RPMI7951 (cell line): ENCODE measurements at regions not wholly inside any gene's neighbourhood (a gene's known extent, or its start where the extent isn't known, plus 50 kb on each side); places are given as distances from the start of the nearest gene placed in this dataset.

ENCODE experiments used
- DNase-seq: peaks from one replicate; pipeline ENCODE4 v3.0.0-alpha.2; 2012; ENCODE audit warnings: low read depth

DNA sequence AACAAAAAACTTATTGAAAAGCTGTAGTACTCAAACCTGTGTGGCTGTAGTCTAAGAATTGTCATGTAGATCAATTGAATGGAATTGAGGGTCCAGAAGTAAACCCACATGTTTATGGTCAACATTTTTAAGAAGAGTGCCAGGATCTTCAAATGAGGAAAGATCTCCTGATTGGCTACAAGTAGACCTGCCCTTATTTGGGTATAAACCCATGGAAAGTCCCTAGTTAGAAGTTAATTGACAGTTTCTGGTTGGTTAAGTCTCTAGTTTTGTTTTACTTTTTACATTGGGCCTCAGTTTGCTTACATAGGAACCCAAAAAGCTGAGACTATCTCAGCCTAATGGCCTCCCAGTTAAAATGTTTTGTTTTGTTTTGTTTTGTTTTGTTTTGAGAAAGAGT lies 91.9 kb upstream of the RESF1 start:
- DNase-seq: no peak

DNA sequence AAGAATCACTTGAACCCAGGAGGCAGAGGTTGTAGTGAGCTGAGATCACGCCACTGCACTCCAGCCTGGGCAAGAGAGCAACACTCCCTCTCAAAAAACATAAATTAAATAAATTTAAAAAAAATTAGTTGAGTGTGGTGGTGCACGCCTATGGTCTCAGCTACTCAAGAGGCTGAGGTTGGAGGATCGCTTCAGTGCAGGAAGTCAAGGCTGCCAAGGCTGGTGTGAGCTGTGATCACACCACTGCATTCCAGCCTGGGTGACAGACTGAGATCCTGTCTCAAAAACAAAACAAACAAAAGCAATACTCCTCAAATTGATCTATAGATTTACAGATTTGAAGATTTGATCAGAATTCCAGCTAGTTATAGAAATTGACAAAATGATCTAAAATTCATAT lies 92.7 kb upstream of the RESF1 start:
- DNase-seq: no peak

DNA sequence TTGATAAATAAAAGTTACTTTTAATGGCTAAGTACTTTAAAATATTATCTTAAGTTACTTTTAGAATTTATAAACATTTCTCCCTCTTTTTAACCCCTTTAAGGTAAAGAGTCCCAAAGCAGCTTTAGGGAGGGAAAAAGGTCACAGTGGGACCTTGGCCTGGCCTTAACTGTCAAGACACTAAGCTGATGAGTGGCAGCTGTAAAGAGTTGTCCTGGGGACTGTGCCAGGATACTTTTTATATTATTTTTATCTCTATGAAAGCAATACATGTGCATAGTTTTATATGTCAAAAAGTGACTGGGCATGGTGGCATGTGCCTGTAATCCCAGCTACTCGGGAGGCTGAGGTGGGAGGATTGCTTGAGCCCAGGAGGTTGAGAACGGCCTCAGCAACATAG lies 94.2 kb upstream of the RESF1 start:
- no peak for DNase-seq

DNA sequence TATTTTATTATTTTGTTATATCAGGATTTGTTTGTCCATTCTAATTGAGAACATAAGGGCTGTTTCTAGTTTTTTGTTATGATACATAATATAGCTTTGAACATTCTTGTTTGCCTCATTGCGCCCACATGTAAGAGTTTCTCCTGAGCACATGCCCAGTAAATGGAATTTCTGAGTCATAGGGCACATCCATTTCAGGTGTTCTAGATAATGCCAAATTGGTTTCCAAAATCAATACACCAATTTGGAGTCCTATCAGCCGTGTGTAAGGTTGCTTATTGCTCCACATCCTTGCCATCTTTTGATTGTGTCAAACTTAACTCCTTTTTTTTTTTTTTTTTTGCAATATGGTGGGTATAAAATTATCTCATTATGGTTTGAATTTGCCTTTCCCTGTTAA lies 97.9 kb upstream of the RESF1 start:
- no peak for DNase-seq

DNA sequence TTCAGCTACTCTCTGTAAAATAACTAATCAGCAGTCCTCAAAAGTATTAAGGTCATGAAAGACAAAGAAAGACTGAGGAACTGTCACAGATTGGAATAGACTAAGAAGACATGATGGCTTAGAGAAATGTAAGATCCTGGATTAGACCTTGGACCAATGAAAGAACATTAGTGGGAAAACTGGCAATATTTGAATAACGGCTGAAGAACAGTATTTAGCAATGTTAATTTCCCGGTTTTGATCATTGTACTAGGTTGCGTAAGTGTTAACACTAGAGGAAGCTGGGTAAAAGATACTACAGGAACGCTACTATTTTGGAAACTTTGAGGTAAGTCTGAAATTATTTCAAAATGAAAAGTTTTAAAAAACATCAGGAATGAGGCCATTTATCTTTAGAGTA lies 98.8 kb upstream of the RESF1 start:
- DNase-seq: no peak

DNA sequence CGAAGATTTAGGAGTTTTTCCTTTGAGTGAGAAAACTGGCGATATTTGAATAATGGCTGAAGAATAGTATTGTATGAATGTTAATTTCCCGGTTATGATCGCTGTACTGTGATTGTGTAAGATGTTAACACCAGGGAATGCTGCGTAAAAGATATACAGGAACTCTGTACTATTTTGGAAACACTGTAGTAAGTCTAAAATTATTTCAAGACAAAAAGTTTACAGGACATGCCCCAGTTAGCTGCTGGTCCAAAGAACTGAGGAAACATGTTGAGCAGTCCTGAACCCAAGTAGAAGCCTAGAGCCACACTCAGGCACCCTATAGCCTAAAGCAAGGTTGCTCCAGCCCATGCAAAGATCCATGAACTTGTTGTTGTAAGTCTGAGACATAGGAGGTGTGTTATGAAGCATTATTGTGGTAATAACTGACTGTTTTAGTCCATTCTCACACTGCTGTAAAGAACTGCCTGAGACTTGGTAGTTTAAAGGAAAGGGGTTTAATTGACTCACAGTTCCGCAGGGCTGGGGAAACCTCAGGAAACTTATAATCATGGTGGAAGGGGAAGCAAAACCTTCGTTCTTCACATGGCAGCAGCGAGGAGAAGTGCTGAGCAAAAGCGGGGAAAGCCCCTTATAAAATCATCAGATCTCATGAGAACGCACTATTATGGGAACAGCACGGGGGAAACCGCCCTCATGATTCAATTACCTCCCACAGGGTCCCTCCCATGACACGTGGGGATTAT lies 99.8 kb upstream of the RESF1 start:
- DNase-seq: no peak

DNA sequence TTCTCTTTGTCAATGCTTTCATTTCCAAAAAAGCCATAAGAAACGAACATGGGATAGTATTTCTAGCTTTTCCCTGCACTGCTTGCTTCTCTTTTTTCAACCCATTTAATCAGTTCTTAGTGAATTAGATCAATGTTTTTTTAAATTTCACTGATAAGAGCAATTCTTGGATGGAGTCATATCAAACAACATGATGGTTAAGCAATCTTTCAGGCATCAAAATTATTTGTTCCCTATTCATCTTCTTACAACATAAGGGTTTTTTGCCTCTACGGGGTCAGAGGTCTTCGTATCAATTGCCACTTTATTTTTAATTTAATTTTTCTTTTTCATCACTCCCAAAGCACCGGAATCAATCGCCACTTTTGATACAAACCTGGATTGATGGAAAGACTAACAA lies 103.8 kb upstream of the RESF1 start:
- DNase-seq: no peak

DNA sequence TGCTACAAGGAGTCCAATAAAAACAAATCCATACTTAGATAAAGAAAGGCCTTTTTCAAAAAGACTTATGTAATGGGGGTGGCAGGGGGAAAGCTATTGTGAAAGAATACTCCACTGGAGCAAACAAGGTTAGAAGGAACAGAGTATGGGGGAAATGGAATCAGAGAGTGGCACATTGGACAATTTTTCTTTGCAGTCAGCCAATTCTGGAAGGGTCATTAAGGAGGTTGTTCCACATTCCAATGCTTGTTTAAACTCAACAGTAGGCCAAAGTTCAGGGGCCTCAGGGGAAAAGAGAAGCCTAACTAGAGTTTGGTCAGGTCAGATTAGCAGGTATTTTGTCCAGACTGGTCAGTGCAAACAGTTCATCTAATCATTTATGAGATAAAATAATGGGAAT lies 105.2 kb upstream of the RESF1 start:
- DNase-seq: no peak

DNA sequence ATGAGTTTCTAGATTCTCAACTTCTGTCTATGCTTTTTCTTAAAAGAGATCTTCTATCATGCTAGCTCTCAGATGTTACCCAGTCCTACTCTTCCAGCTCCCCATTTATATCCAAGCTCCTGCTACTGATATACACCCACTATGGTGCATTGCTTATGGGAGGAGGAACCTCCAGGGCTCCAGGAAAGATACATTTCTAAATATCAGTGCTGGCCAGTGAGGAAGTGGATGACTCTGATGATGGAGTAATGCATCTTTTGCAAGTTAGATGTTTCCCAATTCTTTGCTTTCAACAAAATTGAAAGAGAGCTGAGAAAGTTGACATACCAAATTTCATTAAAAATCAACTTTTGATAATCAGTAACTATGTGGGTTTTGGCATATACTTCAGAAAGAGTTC lies 105.7 kb upstream of the RESF1 start:
- no peak for DNase-seq

DNA sequence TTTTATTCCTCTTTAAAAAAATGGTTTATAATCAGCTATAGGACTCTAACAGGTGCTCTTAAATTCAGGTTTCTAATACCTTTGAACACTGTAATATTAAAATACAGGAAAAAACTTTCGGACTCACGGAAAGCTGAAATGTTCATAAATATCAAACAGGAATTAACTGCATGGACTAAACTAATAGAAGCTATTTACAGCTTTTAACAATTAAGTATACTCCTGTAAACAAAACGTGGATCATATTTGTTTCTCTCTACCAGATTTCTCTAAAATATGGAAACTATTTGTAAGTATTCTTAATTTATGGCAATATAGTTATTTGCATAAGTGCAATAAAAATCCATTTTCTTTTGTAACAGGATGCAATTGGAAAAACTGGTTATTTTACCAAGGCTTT lies 108.9 kb upstream of the RESF1 start:
- no peak for DNase-seq

DNA sequence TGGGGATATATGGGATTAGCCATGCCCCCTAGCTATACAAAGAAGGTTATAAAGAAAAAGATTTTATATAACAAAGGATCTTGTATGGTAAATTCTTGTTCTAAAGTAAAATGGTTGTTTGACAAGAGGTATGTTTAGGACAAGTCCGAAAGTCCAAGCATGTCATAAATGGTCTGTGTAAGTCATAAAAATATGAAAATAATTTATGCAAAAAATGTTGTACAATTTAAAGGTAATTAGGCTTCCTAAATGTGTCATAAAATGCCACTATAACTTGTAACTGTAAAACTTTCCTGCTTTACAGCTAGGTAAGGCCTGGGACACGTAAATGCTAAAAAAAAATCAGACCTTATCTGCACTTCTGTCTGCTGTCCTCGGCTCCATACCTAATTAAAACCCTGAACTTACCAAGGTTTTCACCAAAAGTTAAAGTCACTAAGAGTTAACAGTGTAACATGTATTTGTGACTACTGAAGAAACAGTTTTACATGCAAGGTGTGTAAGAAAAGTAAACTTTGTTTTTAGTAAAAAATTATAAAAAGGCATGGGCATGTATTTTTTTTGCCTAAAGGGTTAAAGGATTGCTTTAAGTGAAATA lies 110.0 kb upstream of the RESF1 start:
- peak; percentile 37 for DNase-seq

DNA sequence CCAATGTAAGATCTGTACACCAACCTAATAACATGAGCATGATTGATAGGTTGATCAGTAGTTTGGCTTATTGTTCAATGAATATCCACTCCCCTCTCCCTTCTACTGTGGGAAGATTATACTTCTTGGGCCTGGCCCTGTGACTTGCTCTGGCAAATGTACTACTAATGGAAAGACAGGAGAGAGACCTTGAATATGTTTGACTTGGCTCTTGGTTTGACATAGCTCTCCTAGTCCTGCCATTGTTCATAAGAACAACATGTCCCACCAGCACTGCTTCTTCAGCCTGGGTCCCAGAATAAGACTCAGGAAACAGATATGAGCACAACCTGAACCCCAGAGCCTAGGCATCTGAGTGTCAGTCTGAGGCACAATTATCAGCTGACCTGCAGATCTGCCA lies 112.8 kb upstream of the RESF1 start:
- no peak for DNase-seq

DNA sequence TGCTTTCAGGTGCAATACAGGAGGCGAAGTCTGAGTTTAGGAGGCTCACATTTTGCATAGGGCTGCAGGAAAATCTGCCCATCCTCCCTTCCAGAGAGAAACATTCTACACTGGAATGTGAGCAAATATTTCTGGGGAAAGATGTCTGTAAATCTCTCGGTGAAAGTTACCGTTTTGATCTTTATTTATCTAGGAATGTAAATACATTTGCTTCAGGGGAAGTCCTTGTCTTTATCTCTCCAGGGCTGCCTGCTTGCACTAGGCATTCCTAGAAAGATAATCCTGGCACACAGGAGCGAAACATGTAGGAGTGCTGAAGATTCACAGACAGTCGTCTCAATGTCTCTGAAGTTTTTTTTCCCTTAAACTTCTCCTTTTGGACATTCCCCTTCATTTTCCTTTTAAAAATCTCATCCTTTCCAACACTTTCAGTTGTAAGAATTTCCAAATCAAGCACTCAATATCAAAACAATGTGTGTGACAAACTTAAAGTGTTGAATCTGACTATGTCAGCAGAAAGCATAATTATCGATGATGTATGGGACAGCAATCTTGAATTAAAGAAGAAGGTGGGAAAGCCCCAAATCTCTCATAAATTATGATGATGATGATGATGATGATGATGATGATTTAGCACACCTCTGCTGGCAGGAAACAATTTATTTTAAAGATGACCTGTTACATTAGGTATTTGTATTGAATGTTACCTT lies 113.4 kb upstream of the RESF1 start:
- no peak for DNase-seq

DNA sequence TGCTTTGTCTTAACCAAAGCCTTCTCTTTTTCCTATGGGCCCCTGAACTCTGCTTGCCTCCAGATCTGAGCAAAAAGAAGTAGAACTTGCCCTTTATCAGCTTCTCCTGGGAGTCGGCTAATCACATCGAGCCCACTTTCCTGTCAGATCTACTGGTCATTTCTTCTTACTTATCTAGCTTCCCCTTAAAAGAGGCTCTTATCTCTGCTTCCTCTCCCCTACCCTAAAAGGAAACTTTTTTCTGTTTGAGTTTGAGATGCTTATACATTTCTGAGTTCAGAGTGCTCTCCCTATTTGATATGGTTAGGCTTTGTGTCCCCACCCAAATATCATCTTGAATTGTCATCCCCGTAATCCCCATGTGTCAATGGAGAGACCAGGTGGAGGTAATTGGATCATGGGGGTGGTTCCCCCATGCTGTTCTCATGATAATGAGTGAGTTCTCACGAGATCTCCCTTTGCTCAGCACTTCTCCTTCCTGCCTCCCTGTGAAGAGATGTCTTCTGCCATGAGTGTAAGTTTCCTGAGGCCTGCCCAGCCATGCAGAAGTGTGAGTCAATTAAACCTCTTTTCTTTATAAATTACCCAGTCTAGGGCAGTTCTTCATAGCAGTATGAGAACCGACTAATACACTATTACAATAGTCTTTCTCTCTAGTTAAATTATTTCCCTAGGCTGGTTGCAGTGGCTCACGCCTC lies 114.7 kb upstream of the AMN1 start:
- DNase-seq: no peak

DNA sequence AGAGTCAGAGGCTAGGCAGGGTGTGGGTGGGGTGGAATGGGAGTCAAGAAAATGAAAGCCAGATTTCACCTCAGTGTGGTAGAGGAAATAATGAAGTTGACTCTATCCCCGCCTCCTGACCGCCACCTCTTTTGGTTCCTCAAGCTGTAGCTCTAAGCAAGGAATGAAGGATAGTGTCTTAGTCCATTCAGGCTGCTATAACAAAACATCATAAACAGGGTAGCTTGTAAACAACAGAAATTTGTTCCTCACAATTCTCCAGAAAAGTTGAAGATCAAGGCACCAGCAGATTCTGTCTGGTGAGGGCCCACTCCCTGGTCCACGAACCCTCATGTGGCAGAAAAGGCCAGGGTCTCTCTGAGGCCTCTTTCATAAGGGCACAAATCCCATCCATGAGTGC lies 109.1 kb upstream of the AMN1 start:
- no peak for DNase-seq

DNA sequence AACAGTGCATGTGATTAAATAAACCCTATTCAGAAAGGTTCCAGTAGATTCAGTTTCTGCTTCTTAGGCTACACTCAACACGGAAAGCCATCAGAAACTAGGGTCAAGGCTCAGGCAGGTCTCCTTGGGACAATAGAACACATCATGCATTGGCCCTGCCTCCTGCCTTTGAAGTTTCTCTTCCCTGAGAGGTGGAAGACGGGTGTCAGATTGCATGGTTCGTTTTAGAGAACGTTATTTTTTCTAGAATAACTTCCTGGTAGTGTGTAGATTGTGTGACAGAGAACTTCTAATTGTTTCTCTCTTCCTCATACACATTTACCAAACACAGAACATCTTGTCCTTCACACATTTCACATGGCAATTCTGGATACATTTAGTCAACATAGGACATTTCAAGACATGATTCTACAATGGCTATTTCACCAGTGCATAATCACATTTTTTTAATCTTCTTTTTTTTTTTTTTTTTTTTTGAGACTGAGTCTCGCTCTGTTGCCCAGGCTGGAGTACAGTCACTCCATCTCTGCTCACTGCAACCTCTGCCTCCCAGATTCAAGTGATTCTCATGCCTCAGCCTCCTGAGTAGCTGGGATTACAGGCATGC lies 106.6 kb upstream of the AMN1 start:
- DNase-seq: no peak

DNA sequence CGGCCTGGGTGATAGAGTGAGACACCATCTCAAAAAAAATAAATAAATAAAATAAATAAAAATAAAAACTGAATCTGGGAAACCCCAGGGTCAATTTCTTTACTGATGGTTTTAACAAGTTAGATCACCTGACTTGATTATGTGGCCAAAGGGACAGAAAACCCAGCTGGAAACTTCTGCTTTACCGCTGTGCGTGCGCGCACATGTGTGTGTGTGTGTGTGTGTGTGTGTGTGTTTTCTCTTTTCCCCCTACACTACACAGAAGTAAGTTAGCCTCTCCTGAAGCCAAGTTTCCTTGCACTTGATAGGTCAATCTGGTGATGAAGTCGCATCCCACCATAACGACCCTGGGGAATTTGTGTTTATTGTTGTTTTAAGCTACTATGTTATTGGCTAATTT lies 105.3 kb upstream of the AMN1 start:
- DNase-seq: no peak

DNA sequence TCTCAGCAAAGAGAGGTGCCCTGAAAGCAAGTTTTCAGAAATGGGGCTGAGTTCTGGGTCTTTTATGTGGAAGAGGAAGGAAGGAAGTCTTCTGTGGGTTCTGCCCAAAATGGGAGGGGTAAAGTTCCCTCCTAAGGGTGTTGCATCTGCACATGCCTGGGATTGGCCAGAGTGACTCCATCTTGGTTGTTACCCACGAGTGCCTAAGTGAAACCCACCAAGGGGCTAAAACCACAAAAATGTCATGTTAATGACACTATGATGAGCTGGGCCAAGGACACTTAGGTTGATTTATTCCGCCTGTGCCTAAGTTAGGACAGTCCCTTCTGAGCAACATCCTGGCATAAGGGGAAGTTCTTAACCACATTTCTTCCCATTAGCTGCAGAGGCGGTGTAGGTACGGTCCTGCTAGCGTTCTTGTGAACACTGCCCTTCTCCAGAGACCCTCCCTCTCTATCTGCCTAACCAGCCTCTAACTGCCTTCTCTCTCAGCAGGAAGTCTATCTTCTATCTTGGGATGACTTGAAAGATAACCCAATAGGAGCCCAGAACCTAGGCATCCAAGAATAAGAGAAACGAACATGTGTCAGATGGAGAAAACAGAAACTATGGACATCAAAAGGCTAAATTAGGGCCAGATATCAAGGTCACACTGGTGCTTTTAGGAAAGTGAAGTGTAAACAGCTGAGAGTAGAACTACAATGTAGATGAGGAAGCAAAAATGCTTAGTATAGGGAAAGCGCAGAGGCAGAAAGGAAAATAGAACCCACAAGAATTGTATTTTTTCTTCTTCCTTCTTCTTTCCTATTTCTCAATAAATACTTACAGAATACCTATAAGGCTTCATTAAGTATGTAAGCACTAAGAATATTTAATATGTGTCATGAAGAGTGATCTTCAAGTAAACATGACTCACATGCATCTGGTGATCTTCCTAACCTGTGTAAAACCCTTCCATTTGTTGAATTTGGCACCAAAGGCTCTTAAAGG lies 104.2 kb upstream of the AMN1 start:
- DNase-seq: no peak

DNA sequence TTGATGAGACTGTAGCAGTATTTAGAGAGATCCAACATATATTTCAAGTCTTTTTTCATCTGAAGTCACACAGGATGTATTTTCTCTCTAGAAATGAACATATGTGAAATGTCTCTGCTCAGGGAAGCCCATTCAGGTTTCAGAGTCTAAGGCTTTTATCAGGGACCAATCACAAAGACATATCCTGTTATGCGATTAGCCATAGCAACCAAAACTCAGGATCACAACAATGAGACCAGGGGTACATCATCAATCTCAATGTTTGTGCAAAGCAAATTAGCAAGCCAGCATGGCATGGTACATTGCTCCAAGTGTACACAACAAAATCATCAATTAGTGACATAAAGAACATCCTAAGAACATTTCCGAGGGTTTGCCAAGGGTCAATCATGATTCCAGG lies 99.2 kb upstream of the AMN1 start:
- no peak for DNase-seq

DNA sequence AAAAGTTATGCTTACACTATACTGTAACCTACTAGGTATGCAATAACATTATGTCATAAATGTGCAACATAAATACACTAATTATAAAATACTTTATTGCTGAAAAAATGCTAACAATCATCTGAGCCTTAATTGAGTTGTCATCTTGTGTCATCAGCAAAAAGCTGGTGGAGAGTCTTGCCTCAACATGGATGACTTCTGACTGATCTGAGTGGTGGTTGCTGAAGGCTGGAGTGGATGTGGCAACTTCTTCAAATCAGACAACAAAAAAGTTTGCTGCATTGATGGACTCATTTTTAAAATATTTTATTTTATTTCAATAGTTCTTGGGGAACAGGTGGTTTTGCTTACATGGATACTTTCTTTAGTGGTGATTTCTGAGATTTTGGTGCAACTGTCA lies 93.9 kb upstream of the AMN1 start:
- DNase-seq: no peak

DNA sequence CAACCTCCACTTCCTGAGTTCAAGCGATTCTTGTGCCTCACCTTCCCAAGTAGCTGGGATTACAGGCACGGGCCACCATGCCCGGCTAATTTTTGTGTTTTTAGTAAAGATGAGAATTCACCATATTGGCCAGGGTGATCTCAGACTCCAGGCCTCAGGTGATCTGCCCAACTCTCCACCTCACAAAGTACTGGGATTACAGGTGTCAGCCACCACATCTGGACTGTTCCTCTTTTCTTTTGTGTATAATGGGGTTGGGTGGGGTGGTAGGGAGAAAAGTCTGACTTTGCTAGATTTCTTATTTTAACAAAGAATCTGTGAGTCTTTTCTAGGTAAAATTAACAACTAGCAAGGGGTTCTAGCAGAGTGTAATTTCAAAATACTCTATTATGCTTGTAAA lies 92.7 kb upstream of the AMN1 start:
- no peak for DNase-seq
